WTC11 (cell line): ENCODE measurements at regions not wholly inside any gene's neighbourhood (a gene's known extent, or its start where the extent isn't known, plus 50 kb on each side); places are given as distances from the start of the nearest gene placed in this dataset.

Source experiments
- ATAC-seq: fragments of 200-7000 bp; cut with Tn5 transposase; 2 replicates; pipeline ENCODE4 v1.10.0; 2021; ENCODE audit warnings: mild to moderate bottlenecking, moderate library complexity
- CTCF ChIA-PET: fragments of 300-600 bp; sonication (Branson Sonifier 250); formaldehyde crosslinking; loops from one replicate; lab custom pipeline; 2021; ENCODE audit warnings: antibody characterized with exemption; lab: Charles Lee
- POLR2A ChIA-PET: fragments of 350-600 bp; sonication (Branson Sonifier 250); formaldehyde crosslinking; loops from one replicate; lab custom pipeline; 2021; ENCODE audit warnings: antibody characterized with exemption; lab: Charles Lee
- DNase-seq: peaks from one replicate; pipeline ENCODE4 v3.0.0; 2021; ENCODE audit warnings: low spot score
- H3K27ac Mint-ChIP-seq: 2 replicates; pipeline ENCODE4 v1.8.0; 2021; ENCODE audit warnings: mixed read lengths
- H3K27me3 Mint-ChIP-seq: 2 replicates; pipeline ENCODE4 v1.8.0; 2021; ENCODE audit warnings: low read depth, mild to moderate bottlenecking, moderate library complexity, mixed read lengths
- H3K36me3 Mint-ChIP-seq: 2 replicates; pipeline ENCODE4 v1.8.0; 2021; ENCODE audit warnings: mixed read lengths
- H3K4me1 Mint-ChIP-seq: 2 replicates; pipeline ENCODE4 v1.8.0; 2022; ENCODE audit warnings: mixed read lengths
- H3K4me3 Mint-ChIP-seq: 2 replicates; pipeline ENCODE4 v1.8.0; 2021; ENCODE audit warnings: mild to moderate bottlenecking, moderate library complexity, mixed read lengths
- H3K9me3 Mint-ChIP-seq: 2 replicates; pipeline ENCODE4 v1.8.0; 2021; ENCODE audit warnings: mixed read lengths
- ATF1 ChIP-seq: sonication (generic); formaldehyde crosslinking; IDR thresholded peaks from 2 replicates; pipeline ENCODE4 v1.8.1; 2023; ENCODE audit warnings: mild to moderate bottlenecking, moderate library complexity, missing genetic modification reagents
- CBFB ChIP-seq: sonication (generic); formaldehyde crosslinking; IDR thresholded peaks from 2 replicates; pipeline ENCODE4 v1.8.1; 2022; ENCODE audit warnings: mild to moderate bottlenecking, low read depth, missing genetic modification reagents
- CREB1 ChIP-seq: sonication (generic); formaldehyde crosslinking; IDR thresholded peaks from 2 replicates; pipeline ENCODE4 v1.8.0; 2023; ENCODE audit warnings: mild to moderate bottlenecking, missing genetic modification reagents
- EMX1 ChIP-seq: fragments of 250-450 bp; sonication (Bioruptor Pico); IDR thresholded peaks from 2 replicates; pipeline ENCODE4 v1.8.0; 2021; ENCODE audit warnings: mild to moderate bottlenecking
- FOXJ3 ChIP-seq: sonication (generic); formaldehyde crosslinking; IDR thresholded peaks from 2 replicates; pipeline ENCODE4 v1.9.0; 2021; ENCODE audit warnings: missing genetic modification reagents, mild to moderate bottlenecking, borderline replicate concordance
- FOXK1 ChIP-seq: sonication (generic); formaldehyde crosslinking; IDR thresholded peaks from 2 replicates; pipeline ENCODE4 v1.8.0; 2022; ENCODE audit warnings: mild to moderate bottlenecking, moderate library complexity, missing genetic modification reagents
- GTF2I ChIP-seq: fragments of 250-450 bp; sonication (Bioruptor Pico); conservative IDR thresholded peaks from 2 replicates; pipeline ENCODE4 v1.4.0; 2021; ENCODE audit warnings: mild to moderate bottlenecking
- JAZF1 ChIP-seq: fragments of 250-450 bp; sonication (Bioruptor Pico); IDR thresholded peaks from 2 replicates; pipeline ENCODE4 v1.9.0; 2021; ENCODE audit warnings: moderate library complexity, mild to moderate bottlenecking, inconsistent platforms
- NFATC4 ChIP-seq: fragments of 250-450 bp; sonication (Bioruptor Pico); IDR thresholded peaks from 2 replicates; pipeline ENCODE4 v1.9.0; 2021; ENCODE audit warnings: mild to moderate bottlenecking
- NFYB ChIP-seq: sonication (generic); formaldehyde crosslinking; conservative IDR thresholded peaks from 2 replicates; pipeline ENCODE4 v1.8.0; 2022; ENCODE audit warnings: low read depth, missing genetic modification reagents
- NR3C1 ChIP-seq: sonication (generic); formaldehyde crosslinking; conservative IDR thresholded peaks from 2 replicates; pipeline ENCODE4 v1.8.1; 2023; ENCODE audit warnings: low read depth, mild to moderate bottlenecking, missing genetic modification reagents
- ZBTB21 ChIP-seq: sonication (generic); formaldehyde crosslinking; IDR thresholded peaks from 2 replicates; pipeline ENCODE4 v1.8.1; 2023; ENCODE audit warnings: mild to moderate bottlenecking, missing genetic modification reagents, borderline replicate concordance
- ZNF263 ChIP-seq: sonication (generic); formaldehyde crosslinking; IDR thresholded peaks from 2 replicates; pipeline ENCODE4 v1.8.1; 2022; ENCODE audit warnings: low read depth, mild to moderate bottlenecking, moderate library complexity, missing genetic modification reagents
- ZNF317 ChIP-seq: sonication (generic); formaldehyde crosslinking; IDR thresholded peaks from 2 replicates; pipeline ENCODE4 v1.8.1; 2023; ENCODE audit warnings: low read depth, mild to moderate bottlenecking, moderate library complexity, missing genetic modification reagents, borderline replicate concordance
- ZNF396 ChIP-seq: fragments of 250-450 bp; sonication (Bioruptor Pico); IDR thresholded peaks from 2 replicates; pipeline ENCODE4 v1.8.0; 2021; ENCODE audit warnings: mild to moderate bottlenecking, moderate library complexity, borderline replicate concordance
- ZNF416 ChIP-seq: fragments of 250-450 bp; sonication (Bioruptor Pico); IDR thresholded peaks from 2 replicates; pipeline ENCODE4 v1.9.0; 2021; ENCODE audit warnings: mild to moderate bottlenecking, inconsistent platforms
- ZNF423 ChIP-seq: fragments of 250-450 bp; sonication (Bioruptor Pico); IDR thresholded peaks from 2 replicates; pipeline ENCODE4 v2.1.2; 2022; ENCODE audit warnings: mild to moderate bottlenecking, moderate library complexity
- TF ChIP-seq, protein P1 (sequence below): sonication (generic); formaldehyde crosslinking; IDR thresholded peaks from 2 replicates; pipeline ENCODE4 v1.8.1; 2023; ENCODE audit warnings: mild to moderate bottlenecking, missing genetic modification reagents
- TF ChIP-seq, protein P2 (sequence below): sonication (generic); formaldehyde crosslinking; IDR thresholded peaks from 2 replicates; pipeline ENCODE4 v1.8.1; 2022; ENCODE audit warnings: low read depth, mild to moderate bottlenecking, moderate library complexity, missing genetic modification reagents, borderline replicate concordance
- TF ChIP-seq, protein P3 (sequence below): sonication (generic); formaldehyde crosslinking; IDR thresholded peaks from 2 replicates; pipeline ENCODE4 v1.8.1; 2022; ENCODE audit warnings: low read depth, missing genetic modification reagents, borderline replicate concordance
- TF ChIP-seq, protein P4 (sequence below): sonication (generic); formaldehyde crosslinking; IDR thresholded peaks from 2 replicates; pipeline ENCODE4 v1.8.1; 2022; ENCODE audit warnings: mild to moderate bottlenecking, missing genetic modification reagents, moderate library complexity, borderline replicate concordance
- TF ChIP-seq, protein P5 (sequence below): fragments of 250-450 bp; sonication (Bioruptor Pico); IDR thresholded peaks from 2 replicates; pipeline ENCODE4 v2.1.2; 2022; ENCODE audit warnings: mild to moderate bottlenecking, moderate library complexity
- TF ChIP-seq, protein P6 (sequence below): sonication (generic); formaldehyde crosslinking; IDR thresholded peaks from 2 replicates; pipeline ENCODE4 v1.8.0; 2022; ENCODE audit warnings: mild to moderate bottlenecking, missing genetic modification reagents

DNA sequence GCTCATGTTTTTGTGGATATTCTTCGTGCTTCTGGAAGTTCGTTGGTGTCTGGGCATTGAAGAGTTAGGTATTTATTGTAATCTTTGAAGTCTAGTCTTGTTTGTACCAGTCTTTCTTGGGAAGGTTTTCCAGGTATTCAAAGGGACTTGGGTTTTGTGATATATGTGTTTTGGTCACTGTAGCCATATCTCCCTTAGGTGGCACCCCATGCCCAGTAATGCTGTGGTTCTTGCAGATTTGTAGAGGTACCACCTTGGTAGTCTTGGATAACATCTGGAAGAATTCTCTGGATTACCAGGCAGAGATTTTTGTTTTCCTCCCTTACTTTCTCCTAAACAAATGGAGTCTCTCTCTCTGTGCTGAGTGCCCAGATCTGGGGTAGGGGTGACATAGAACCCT, 184.1 kb downstream of the TEX13C start (continued):
- TF ChIP-seq, protein P1, sequence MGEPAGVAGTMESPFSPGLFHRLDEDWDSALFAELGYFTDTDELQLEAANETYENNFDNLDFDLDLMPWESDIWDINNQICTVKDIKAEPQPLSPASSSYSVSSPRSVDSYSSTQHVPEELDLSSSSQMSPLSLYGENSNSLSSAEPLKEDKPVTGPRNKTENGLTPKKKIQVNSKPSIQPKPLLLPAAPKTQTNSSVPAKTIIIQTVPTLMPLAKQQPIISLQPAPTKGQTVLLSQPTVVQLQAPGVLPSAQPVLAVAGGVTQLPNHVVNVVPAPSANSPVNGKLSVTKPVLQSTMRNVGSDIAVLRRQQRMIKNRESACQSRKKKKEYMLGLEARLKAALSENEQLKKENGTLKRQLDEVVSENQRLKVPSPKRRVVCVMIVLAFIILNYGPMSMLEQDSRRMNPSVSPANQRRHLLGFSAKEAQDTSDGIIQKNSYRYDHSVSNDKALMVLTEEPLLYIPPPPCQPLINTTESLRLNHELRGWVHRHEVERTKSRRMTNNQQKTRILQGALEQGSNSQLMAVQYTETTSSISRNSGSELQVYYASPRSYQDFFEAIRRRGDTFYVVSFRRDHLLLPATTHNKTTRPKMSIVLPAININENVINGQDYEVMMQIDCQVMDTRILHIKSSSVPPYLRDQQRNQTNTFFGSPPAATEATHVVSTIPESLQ (CRISPR knock-in tag), result no peak
- TF ChIP-seq ZNF263 (CRISPR knock-in tag), result no peak
- TF ChIP-seq, protein P2, sequence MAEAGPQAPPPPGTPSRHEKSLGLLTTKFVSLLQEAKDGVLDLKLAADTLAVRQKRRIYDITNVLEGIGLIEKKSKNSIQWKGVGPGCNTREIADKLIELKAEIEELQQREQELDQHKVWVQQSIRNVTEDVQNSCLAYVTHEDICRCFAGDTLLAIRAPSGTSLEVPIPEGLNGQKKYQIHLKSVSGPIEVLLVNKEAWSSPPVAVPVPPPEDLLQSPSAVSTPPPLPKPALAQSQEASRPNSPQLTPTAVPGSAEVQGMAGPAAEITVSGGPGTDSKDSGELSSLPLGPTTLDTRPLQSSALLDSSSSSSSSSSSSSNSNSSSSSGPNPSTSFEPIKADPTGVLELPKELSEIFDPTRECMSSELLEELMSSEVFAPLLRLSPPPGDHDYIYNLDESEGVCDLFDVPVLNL, result no peak
- TF ChIP-seq, all 79 proteins: peak for 0

DNA sequence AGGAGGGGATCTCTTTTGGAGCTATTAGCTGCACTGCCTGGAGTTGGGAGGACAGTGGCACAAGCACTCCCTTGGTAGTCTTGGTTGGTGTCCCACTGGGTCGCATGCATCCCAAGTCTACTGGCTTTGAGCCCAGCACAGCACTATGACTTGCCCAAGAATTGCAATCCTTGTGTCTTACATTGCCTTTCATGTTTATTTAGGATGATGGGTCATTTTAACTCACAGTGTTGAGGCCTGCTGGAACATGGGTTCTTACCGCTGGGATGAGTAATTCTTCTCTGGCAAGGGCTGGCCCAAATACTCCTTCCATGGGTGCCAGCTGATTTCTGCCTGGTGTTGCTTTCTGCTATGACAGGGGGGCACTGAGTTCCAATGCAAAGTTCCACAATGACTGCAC, 185.5 kb downstream of the TEX13C start:
- peaks cover 17% of the 10 kb centered on the region for H3K9me3 Mint-ChIP-seq
- H3K27me3 Mint-ChIP-seq, result no peaks in the 10 kb centered on the region
- 0 out of 2 replicates have a peak, but pooled peaks cover 2% of the 10 kb centered on the region for H3K36me3 Mint-ChIP-seq
- no peak for DNase-seq
- POLR2A ChIA-PET, result no interaction called here
- no peak for TF ChIP-seq JAZF1 (CRISPR knock-in tag)
- TF ChIP-seq, protein P3, sequence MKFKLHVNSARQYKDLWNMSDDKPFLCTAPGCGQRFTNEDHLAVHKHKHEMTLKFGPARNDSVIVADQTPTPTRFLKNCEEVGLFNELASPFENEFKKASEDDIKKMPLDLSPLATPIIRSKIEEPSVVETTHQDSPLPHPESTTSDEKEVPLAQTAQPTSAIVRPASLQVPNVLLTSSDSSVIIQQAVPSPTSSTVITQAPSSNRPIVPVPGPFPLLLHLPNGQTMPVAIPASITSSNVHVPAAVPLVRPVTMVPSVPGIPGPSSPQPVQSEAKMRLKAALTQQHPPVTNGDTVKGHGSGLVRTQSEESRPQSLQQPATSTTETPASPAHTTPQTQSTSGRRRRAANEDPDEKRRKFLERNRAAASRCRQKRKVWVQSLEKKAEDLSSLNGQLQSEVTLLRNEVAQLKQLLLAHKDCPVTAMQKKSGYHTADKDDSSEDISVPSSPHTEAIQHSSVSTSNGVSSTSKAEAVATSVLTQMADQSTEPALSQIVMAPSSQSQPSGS (CRISPR knock-in tag), result no peak
- no peak for TF ChIP-seq FOXJ3 (CRISPR knock-in tag)
- TF ChIP-seq FOXK1, result no peak
- TF ChIP-seq GTF2I (CRISPR knock-in tag), result no peak
- TF ChIP-seq ZNF423 (CRISPR knock-in tag), result no peak
- TF ChIP-seq EMX1, result no peak
- TF ChIP-seq CREB1 (CRISPR knock-in tag), result no peak
- TF ChIP-seq ZNF416 (CRISPR knock-in tag), result no peak
- no peak for TF ChIP-seq CBFB
- TF ChIP-seq, protein P4, sequence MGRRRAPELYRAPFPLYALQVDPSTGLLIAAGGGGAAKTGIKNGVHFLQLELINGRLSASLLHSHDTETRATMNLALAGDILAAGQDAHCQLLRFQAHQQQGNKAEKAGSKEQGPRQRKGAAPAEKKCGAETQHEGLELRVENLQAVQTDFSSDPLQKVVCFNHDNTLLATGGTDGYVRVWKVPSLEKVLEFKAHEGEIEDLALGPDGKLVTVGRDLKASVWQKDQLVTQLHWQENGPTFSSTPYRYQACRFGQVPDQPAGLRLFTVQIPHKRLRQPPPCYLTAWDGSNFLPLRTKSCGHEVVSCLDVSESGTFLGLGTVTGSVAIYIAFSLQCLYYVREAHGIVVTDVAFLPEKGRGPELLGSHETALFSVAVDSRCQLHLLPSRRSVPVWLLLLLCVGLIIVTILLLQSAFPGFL (CRISPR knock-in tag), result no peak
- TF ChIP-seq ATF1 (CRISPR knock-in tag), result no peak
- no peak for TF ChIP-seq ZBTB21 (CRISPR knock-in tag)
- no peak for TF ChIP-seq NFATC4 (CRISPR knock-in tag)
- no peak for TF ChIP-seq ZNF317
- TF ChIP-seq, protein P5, sequence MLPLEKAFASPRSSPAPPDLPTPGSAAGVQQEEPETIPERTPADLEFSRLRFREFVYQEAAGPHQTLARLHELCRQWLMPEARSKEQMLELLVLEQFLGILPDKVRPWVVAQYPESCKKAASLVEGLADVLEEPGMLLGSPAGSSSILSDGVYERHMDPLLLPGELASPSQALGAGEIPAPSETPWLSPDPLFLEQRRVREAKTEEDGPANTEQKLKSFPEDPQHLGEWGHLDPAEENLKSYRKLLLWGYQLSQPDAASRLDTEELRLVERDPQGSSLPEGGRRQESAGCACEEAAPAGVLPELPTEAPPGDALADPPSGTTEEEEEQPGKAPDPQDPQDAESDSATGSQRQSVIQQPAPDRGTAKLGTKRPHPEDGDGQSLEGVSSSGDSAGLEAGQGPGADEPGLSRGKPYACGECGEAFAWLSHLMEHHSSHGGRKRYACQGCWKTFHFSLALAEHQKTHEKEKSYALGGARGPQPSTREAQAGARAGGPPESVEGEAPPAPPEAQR, result no peak
- TF ChIP-seq, protein P6, sequence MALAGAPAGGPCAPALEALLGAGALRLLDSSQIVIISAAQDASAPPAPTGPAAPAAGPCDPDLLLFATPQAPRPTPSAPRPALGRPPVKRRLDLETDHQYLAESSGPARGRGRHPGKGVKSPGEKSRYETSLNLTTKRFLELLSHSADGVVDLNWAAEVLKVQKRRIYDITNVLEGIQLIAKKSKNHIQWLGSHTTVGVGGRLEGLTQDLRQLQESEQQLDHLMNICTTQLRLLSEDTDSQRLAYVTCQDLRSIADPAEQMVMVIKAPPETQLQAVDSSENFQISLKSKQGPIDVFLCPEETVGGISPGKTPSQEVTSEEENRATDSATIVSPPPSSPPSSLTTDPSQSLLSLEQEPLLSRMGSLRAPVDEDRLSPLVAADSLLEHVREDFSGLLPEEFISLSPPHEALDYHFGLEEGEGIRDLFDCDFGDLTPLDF (CRISPR knock-in tag), result no peak
- TF ChIP-seq NR3C1 (CRISPR knock-in tag), result no peak
- TF ChIP-seq NFYB (CRISPR knock-in tag), result no peak
- no peak for TF ChIP-seq ZNF396 (CRISPR knock-in tag)
- TF ChIP-seq, all 79 proteins: peak for 0
- CTCF ChIA-PET, result no interaction called here
- no peak overlapping the region for H3K4me3 Mint-ChIP-seq
- no peak for ATAC-seq
- H3K4me1 Mint-ChIP-seq, result no peaks in the 10 kb centered on the region
- H3K27ac Mint-ChIP-seq, result no peak overlapping the region
